ENCODE measurements at regions not wholly inside any gene's neighbourhood (a gene's known extent, or its start where the extent isn't known, plus 50 kb on each side); places are given as distances from the start of the nearest gene placed in this dataset.

- H3K9me3 ChIP-seq = no peaks in the 10 kb centered on the region
- intact Hi-C loops (cut with DNase I; ENCODE audit: low total_unique reads) = no loop called here
These were observed 657.7 kb upstream of the GOT2 start for GRCh38 chr16:59391617-59392364.

GRCh38 chr16:59385959-59386358 lies 651.8 kb upstream of the GOT2 start:
- Histone ChIP-seq H3K4me3 (no peak overlapping the region), H3K4me1 (no peaks in the 10 kb centered on the region), H3K27me3 (no peaks in the 10 kb centered on the region), H3K36me3 (no peaks in the 10 kb centered on the region), H3K27ac (no peak overlapping the region), H3K9me3 (no peaks in the 10 kb centered on the region)
- intact Hi-C loops (cut with DNase I; ENCODE audit: low total_unique reads) = no loop called here
- in situ Hi-C loops (cut with MboI; ENCODE audit: low sequenced_read_pairs in 4 of 4) = no loop called here
- no peak for ATAC-seq
- TF ChIP-seq CTCF (IDR thresholded peaks at IDR 0.05 in 4 of 5, conservative IDR thresholded peaks at IDR 0.05 in 1 of 5) = no peak
- TF ChIP-seq POLR2A (IDR thresholded peaks at IDR 0.05) = no peak
- DNase-seq = no peak

More at GRCh38 chr16:59391617-59392364, 657.7 kb upstream of the GOT2 start:
- Histone ChIP-seq H3K27ac (no peak overlapping the region), H3K36me3 (no peaks in the 10 kb centered on the region), H3K4me1 (no peaks in the 10 kb centered on the region), H3K27me3 (no peaks in the 10 kb centered on the region), H3K4me3 (no peak overlapping the region)
- ATAC-seq (no peak), DNase-seq (no peak)
- no peak for TF ChIP-seq POLR2A (IDR thresholded peaks at IDR 0.05)
- TF ChIP-seq CTCF (IDR thresholded peaks at IDR 0.05 in 4 of 5, conservative IDR thresholded peaks at IDR 0.05 in 1 of 5) = no peak
- in situ Hi-C loops (cut with MboI; ENCODE audit: low sequenced_read_pairs in 4 of 4) = no loop called here

GRCh38 chr16:59385491-59385890 lies 651.4 kb upstream of the GOT2 start:
- no peaks in the 10 kb centered on the region for H3K36me3 ChIP-seq

GRCh38 chr16:59373632-59374031 lies 639.5 kb upstream of the GOT2 start:
- Histone ChIP-seq H3K36me3 (no peaks in the 10 kb centered on the region), H3K9me3 (no peaks in the 10 kb centered on the region), H3K4me3 (no peak overlapping the region), H3K4me1 (no peaks in the 10 kb centered on the region), H3K27me3 (no peaks in the 10 kb centered on the region), H3K27ac (no peak overlapping the region)
- ATAC-seq (no peak), DNase-seq (no peak)
- in situ Hi-C loops (cut with MboI; ENCODE audit: low sequenced_read_pairs in 4 of 4) (no loop called here), intact Hi-C loops (cut with DNase I; ENCODE audit: low total_unique reads) (no loop called here)
- no peak for TF ChIP-seq POLR2A (IDR thresholded peaks at IDR 0.05)
- TF ChIP-seq CTCF (IDR thresholded peaks at IDR 0.05 in 4 of 5, conservative IDR thresholded peaks at IDR 0.05 in 1 of 5) = no peak

More at GRCh38 chr16:59385491-59385890, 651.4 kb upstream of the GOT2 start:
- intact Hi-C loops (cut with DNase I; ENCODE audit: low total_unique reads) = no loop called here
- no peak for TF ChIP-seq CTCF (IDR thresholded peaks at IDR 0.05 in 4 of 5, conservative IDR thresholded peaks at IDR 0.05 in 1 of 5)
- no peak for TF ChIP-seq POLR2A (IDR thresholded peaks at IDR 0.05)
- H3K27me3 ChIP-seq = no peaks in the 10 kb centered on the region
- no peaks in the 10 kb centered on the region for H3K4me1 ChIP-seq
- no peak overlapping the region for H3K27ac ChIP-seq
- no peak overlapping the region for H3K4me3 ChIP-seq
- H3K9me3 ChIP-seq = no peaks in the 10 kb centered on the region
- no peak for ATAC-seq
- no peak for DNase-seq
- in situ Hi-C loops (cut with MboI; ENCODE audit: low sequenced_read_pairs in 4 of 4) = no loop called here

- Histone ChIP-seq H3K9me3 (no peaks in the 10 kb centered on the region), H3K4me3 (no peak overlapping the region), H3K4me1 (no peaks in the 10 kb centered on the region), H3K36me3 (no peaks in the 10 kb centered on the region), H3K27me3 (no peaks in the 10 kb centered on the region), H3K27ac (no peak overlapping the region)
- TF ChIP-seq CTCF (IDR thresholded peaks at IDR 0.05 in 4 of 5, conservative IDR thresholded peaks at IDR 0.05 in 1 of 5) = no peak
- TF ChIP-seq POLR2A (IDR thresholded peaks at IDR 0.05) = no peak
- ATAC-seq (no peak), DNase-seq (no peak)
- in situ Hi-C loops (cut with MboI; ENCODE audit: low sequenced_read_pairs in 4 of 4) (no loop called here), intact Hi-C loops (cut with DNase I; ENCODE audit: low total_unique reads) (no loop called here)
These were observed 636.6 kb upstream of the GOT2 start for GRCh38 chr16:59370717-59371116.
